B cell (primary cell): ENCODE measurements at regions not wholly inside any gene's neighbourhood (a gene's known extent, or its start where the extent isn't known, plus 50 kb on each side); places are given as distances from the start of the nearest gene placed in this dataset.

ENCODE experiments used
- ATAC-seq: fragments of 200-7000 bp; cut with Tn5 transposase; one replicate; pipeline ENCODE4 v1.10.0; 2021; ENCODE audit warnings: low read depth, mild to moderate bottlenecking, moderate number of reproducible peaks, moderate library complexity
- CTCF ChIA-PET: fragments of 350-600 bp; sonication (Branson Sonifier 250); formaldehyde crosslinking; loops from one replicate; lab custom pipeline; 2021; ENCODE audit warnings: antibody characterized with exemption, inconsistent platforms; lab: Charles Lee
- POLR2A ChIA-PET: fragments of 350-600 bp; sonication (Branson Sonifier 250); formaldehyde crosslinking; loops from one replicate; lab custom pipeline; 2021; ENCODE audit warnings: antibody characterized with exemption; lab: Charles Lee
- DNase-seq: peaks from one replicate; pipeline ENCODE4 v3.0.0; 2013
- H2AFZ ChIP-seq: 2 replicates; pipeline ENCODE4 v1.6.1; 2012; ENCODE audit warnings: mild to moderate bottlenecking, low read depth, low read length; ENCODE audit not compliant: insufficient read depth, poor library complexity, severe bottlenecking
- H3K27ac ChIP-seq, 2 donors: 1 replicate in 1 of 2; 2 replicates in 1 of 2; pipeline ENCODE4 v1.5.1; 2012 to 2013; ENCODE audit warnings: low read length in 2 of 2, mild to moderate bottlenecking in 2 of 2, moderate library complexity in 1 of 2
- H3K27me3 ChIP-seq, 4 experiments: fragments of 200-600 bp in 1 of 4; sonication (generic) in 1 of 4; replicated peaks in 1 of 4; 1 replicate in 2 of 4; 2 replicates in 2 of 4; pipeline versions ENCODE4 v1.6.1 to v1.7.0; 2013 to 2016; ENCODE audit warnings: low read length in 3 of 4, mild to moderate bottlenecking in 2 of 4, mixed read lengths in 1 of 4, moderate library complexity in 1 of 4; ENCODE audit not compliant: insufficient read depth in 4 of 4, control insufficient read depth in 3 of 4; ENCODE audit errors: control extremely low read depth in 1 of 4
- H3K36me3 ChIP-seq, 2 experiments: replicated peaks in 1 of 2; 1 replicate in 1 of 2; 2 replicates in 1 of 2; pipeline versions ENCODE4 v1.6.1 to v1.7.1; 2013; ENCODE audit warnings: low read length in 1 of 2; ENCODE audit not compliant: insufficient read depth in 2 of 2, control insufficient read depth in 1 of 2; ENCODE audit errors: control extremely low read depth in 1 of 2, extremely low read depth in 1 of 2
- H3K4me1 ChIP-seq, 2 donors: fragments of 200-600 bp in 1 of 2; sonication (generic) in 1 of 2; 1 replicate in 1 of 2; 2 replicates in 1 of 2; pipeline versions ENCODE4 v1.5.1 to v1.6.1; 2013 to 2017; ENCODE audit warnings: low read length in 2 of 2; ENCODE audit not compliant: control insufficient read depth in 2 of 2, insufficient read depth in 2 of 2
- H3K4me2 ChIP-seq: replicated peaks from 2 replicates; pipeline ENCODE3; 2012; ENCODE audit warnings: mild to moderate bottlenecking, low read depth, low read length; ENCODE audit not compliant: poor library complexity, severe bottlenecking
- H3K4me3 ChIP-seq, 5 experiments: fragments of 200-600 bp in 1 of 5; sonication (generic) in 1 of 5; 1 replicate in 3 of 5; 2 replicates in 2 of 5; pipeline versions ENCODE4 v1.5.1 to v1.7.0; 2011 to 2016; ENCODE audit warnings: low read length in 4 of 5, mild to moderate bottlenecking in 4 of 5, low read depth in 2 of 5, control low read depth in 1 of 5, moderate library complexity in 1 of 5; ENCODE audit not compliant: insufficient read depth in 1 of 5; ENCODE audit errors: control extremely low read depth in 1 of 5, extremely low read depth in 1 of 5
- H3K79me2 ChIP-seq: fragments of 200-600 bp; sonication (generic); one replicate; pipeline ENCODE4 v1.6.0; 2016; ENCODE audit warnings: low read length; ENCODE audit not compliant: control insufficient read depth, insufficient read depth
- H3K9ac ChIP-seq: fragments of 200-600 bp; sonication (generic); 2 replicates; pipeline ENCODE4 v1.6.1; 2017; ENCODE audit warnings: mild to moderate bottlenecking, low read length, moderate library complexity
- H3K9me3 ChIP-seq, 3 donors: one replicate each; pipeline versions ENCODE4 v1.6.1 to v1.7.1; 2013; ENCODE audit warnings: low read length in 2 of 3; ENCODE audit not compliant: control insufficient read depth in 2 of 3, insufficient read depth in 1 of 3; ENCODE audit errors: control extremely low read depth in 1 of 3
- H4K20me1 ChIP-seq: 2 replicates; pipeline ENCODE4 v1.6.0; 2012; ENCODE audit warnings: mild to moderate bottlenecking, low read length; ENCODE audit not compliant: insufficient read depth, control insufficient read depth, poor library complexity, severe bottlenecking
- H3K27ac Mint-ChIP-seq: one replicate; pipeline ENCODE4 v1.8.0; 2021; ENCODE audit warnings: mixed read lengths
- H3K27me3 Mint-ChIP-seq: one replicate; pipeline ENCODE4 v1.8.0; 2021; ENCODE audit warnings: mixed read lengths
- H3K4me1 Mint-ChIP-seq: one replicate; pipeline ENCODE4 v1.8.0; 2021; ENCODE audit warnings: mixed read lengths
- H3K4me3 Mint-ChIP-seq: one replicate; pipeline ENCODE4 v1.8.0; 2021; ENCODE audit warnings: mixed read lengths
- H3K9me3 Mint-ChIP-seq: one replicate; pipeline ENCODE4 v1.8.0; 2022; ENCODE audit warnings: mixed read lengths; ENCODE audit not compliant: insufficient read depth
- EZH2 ChIP-seq: IDR thresholded peaks from 2 replicates; pipeline ENCODE4 v1.6.1; 2012; ENCODE audit warnings: borderline replicate concordance, low read depth, mild to moderate bottlenecking, moderate library complexity, low read length; ENCODE audit not compliant: insufficient read depth, poor library complexity, severe bottlenecking
- WGBS: methylation state at CpG from one replicate; pipeline ENCODE4 v1.1.5; 2013; ENCODE audit warnings: missing lambda C conversion rate; ENCODE audit not compliant: insufficient coverage; 5-methylcytosine and 5-hydroxymethylcytosine counted together
- intact Hi-C: fragments of 100-400 bp; cut with micrococcal nuclease; formaldehyde crosslinking; loops from one replicate; pipeline ENCODE4 v1.10.0; 2022
- TF ChIP-seq, protein P1 (sequence below): fragments of 200-600 bp; IDR thresholded peaks from one replicate; pipeline ENCODE4 v1.8.0; 2022; ENCODE audit warnings: antibody characterized with exemption, mild to moderate bottlenecking

DNA sequence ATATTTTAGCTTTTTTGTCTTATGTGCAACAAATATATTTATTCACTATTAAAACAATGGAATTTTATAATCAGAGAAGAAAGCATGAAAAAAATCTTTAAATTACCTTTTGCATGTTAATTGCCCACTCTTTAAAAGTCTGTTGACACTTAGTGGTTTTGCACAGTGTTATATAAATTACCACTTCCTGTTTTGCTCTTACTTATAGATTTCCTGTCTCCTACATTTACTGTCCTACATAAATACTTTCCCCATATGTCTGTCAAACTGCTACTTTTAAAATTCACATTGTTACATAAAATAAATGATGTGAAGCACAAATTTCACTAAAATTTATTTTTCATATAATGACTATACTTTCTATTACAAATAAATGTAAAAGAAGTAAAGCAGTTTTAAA, 161.1 kb upstream of the NDST4 start:
- TF ChIP-seq EZH2, result no peak
- TF ChIP-seq, protein P1, sequence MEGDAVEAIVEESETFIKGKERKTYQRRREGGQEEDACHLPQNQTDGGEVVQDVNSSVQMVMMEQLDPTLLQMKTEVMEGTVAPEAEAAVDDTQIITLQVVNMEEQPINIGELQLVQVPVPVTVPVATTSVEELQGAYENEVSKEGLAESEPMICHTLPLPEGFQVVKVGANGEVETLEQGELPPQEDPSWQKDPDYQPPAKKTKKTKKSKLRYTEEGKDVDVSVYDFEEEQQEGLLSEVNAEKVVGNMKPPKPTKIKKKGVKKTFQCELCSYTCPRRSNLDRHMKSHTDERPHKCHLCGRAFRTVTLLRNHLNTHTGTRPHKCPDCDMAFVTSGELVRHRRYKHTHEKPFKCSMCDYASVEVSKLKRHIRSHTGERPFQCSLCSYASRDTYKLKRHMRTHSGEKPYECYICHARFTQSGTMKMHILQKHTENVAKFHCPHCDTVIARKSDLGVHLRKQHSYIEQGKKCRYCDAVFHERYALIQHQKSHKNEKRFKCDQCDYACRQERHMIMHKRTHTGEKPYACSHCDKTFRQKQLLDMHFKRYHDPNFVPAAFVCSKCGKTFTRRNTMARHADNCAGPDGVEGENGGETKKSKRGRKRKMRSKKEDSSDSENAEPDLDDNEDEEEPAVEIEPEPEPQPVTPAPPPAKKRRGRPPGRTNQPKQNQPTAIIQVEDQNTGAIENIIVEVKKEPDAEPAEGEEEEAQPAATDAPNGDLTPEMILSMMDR, result no peak
- H3K4me3 ChIP-seq, result no peak overlapping the region
- no peaks in the 10 kb centered on the region for H3K27me3 ChIP-seq
- H3K9me3 ChIP-seq, result no peaks in the 10 kb centered on the region
- DNase-seq (no peak), ATAC-seq (no peak)
- H3K4me1 ChIP-seq, result no peaks in the 10 kb centered on the region
- CTCF ChIA-PET, result no interaction called here
- no peak overlapping the region for H3K9ac ChIP-seq
- H3K27ac ChIP-seq, result no peak overlapping the region
- H3K79me2 ChIP-seq, result no peaks in the 10 kb centered on the region
- H4K20me1 ChIP-seq, result no peaks in the 10 kb centered on the region
- H3K4me2 ChIP-seq, result no peak overlapping the region
- H3K9me3 Mint-ChIP-seq, result no peaks in the 10 kb centered on the region
- POLR2A ChIA-PET, result no interaction called here
- H3K27me3 Mint-ChIP-seq, result no peaks in the 10 kb centered on the region
- H3K4me3 Mint-ChIP-seq, result no peak overlapping the region
- peaks cover 4% of the 10 kb centered on the region for H3K4me1 Mint-ChIP-seq
- no peak overlapping the region for H3K27ac Mint-ChIP-seq
- no peaks in the 10 kb centered on the region for H3K36me3 ChIP-seq
- intact Hi-C loops, result no loop called here
- H2AFZ ChIP-seq, result no peak overlapping the region

DNA sequence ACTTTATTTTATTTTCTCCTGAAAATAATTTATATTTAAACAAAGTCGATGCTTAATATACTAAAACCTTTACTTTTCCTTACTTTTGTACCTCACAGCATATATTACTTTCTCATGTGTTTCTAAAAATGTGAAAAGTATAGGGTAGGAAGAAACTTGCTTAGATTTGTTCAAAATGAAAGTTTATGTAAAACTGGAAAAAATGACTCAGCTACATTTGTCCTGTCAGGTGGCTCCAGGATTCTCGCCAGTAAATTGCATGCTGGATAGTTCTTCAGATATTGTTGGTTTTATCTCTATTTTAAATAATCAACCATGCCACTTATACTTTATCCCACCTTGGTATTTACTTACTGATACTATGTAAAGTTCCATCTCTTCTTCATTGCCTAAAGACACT, 159.2 kb upstream of the NDST4 start:
- Histone ChIP-seq H3K9ac (no peak overlapping the region), H3K4me2 (no peak overlapping the region), H3K27me3 (no peaks in the 10 kb centered on the region), H3K4me3 (no peak overlapping the region), H2AFZ (no peak overlapping the region), H3K79me2 (no peaks in the 10 kb centered on the region), H4K20me1 (no peaks in the 10 kb centered on the region), H3K4me1 (no peaks in the 10 kb centered on the region), H3K9me3 (no peaks in the 10 kb centered on the region), H3K36me3 (no peaks in the 10 kb centered on the region), H3K27ac (no peak overlapping the region)
- DNase-seq (no peak), ATAC-seq (no peak)
- ChIA-PET POLR2A (no interaction called here), CTCF (no interaction called here)
- intact Hi-C loops, result no loop called here
- Mint-ChIP-seq H3K9me3 (no peaks in the 10 kb centered on the region), H3K4me3 (no peak overlapping the region), H3K27me3 (no peaks in the 10 kb centered on the region), H3K4me1 (peaks cover 2% of the 10 kb centered on the region), H3K27ac (no peak overlapping the region)
- whole genome bisulfite sequencing, result no CpG with 5 or more reads among the region's 2 CpGs
- TF ChIP-seq EZH2, result no peak
- TF ChIP-seq, protein P1, result no peak
